Left colon (tissue), 2 donors: ENCODE measurements at regions not wholly inside any gene's neighbourhood (a gene's known extent, or its start where the extent isn't known, plus 50 kb on each side); places are given as distances from the start of the nearest gene placed in this dataset.

Source experiments
- ATAC-seq: fragments of 200-7000 bp; cut with Tn5 transposase; one replicate; pipeline ENCODE4 v1.9.1; 2020; ENCODE audit warnings: mild to moderate bottlenecking, moderate library complexity
- DNase-seq, 2 donors: peaks; one replicate each; pipeline ENCODE4 v3.0.0-alpha.2; 2020
- intact Hi-C, 2 donors: fragments of 100-400 bp; cut with DNase I in 1 of 2; cut with micrococcal nuclease in 1 of 2; formaldehyde crosslinking; loops; one replicate each; pipeline versions ENCODE4 v1.11.2 to v1.14.0; 2022; cut with DNase I, micrococcal nuclease
- donor health status: DM: no; HTN: no; CAD: no.
- donor health status: DM: yes; HTN: yes; CAD: no.

- ATAC-seq: peak; percentile 64
- intact Hi-C loops: no loop called here
- peak in 1 of 2 donors; percentile 31 for DNase-seq
Observed at GRCh38 chr7:33698692-33699128, 206.6 kb upstream of the BMPER start.

- intact Hi-C loops: no loop called here
- ATAC-seq: peak; percentile 90
- peak; percentile 38 to 41 for DNase-seq
Observed at GRCh38 chr7:33700001-33700899, 205.1 kb upstream of the BMPER start.

DNA sequence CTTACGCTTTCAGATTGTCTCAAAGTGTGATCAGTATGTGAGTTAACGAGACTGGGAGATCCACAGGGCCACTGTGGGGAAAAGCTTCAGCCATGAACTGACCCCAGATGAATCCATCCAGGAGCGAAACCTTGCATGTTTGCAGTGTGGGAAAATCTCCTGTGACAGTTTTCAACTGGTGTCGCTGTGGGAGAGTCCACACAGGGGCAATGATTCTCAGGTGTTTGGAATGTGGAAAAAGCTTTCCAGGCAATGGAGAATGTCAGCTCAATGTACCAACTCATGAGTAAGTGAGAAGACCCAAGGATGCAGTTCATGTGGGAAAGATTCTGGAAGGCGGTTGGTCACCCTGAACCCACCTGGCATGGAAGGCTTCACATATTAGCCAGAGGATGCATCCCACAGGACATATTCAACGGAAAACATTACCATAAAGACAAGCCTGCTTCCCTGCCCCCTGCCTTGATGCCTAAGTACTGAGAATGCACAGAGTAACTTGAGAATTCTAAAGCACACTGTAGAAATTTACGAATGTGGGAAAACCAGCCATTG, 204.1 kb upstream of the BMPER start:
- DNase-seq (no peak), ATAC-seq (no peak)
- intact Hi-C loops: no loop called here

- DNase-seq (no peak), ATAC-seq (no peak)
- intact Hi-C loops: no loop called here
Observed at GRCh38 chr7:33701927-33702326, 203.4 kb upstream of the BMPER start.

DNA sequence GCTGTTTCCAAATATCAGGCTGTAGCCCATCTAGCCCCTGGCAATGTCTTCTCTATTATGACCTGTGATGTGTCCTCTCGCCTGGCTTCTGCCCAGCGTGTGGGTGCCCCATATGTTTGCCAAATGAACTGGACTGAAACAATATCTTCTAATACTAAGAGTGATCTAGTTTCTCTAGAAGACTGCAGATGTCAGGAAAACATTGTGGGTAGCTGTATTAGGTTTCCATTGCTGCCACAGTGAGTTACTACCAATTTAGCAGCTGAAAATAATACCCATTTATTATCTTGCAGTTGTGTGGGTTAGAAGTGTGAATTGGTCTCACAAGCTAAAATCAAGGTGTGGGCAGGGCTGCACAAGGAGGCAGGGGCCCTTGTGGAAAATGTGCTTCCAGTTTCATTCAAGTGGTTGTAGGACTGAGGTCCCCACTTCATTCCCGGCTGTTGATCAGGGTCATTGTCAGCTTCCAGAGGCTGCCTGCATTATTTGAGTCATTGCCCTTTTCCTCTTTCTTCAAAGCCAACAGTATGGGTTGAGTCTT, 202.8 kb upstream of the BMPER start:
- DNase-seq (no peak), ATAC-seq (no peak)
- intact Hi-C loops: no loop called here

- ATAC-seq: no peak
- DNase-seq: no peak
- intact Hi-C loops: no loop called here
Observed at GRCh38 chr7:33705333-33705833, 200.0 kb upstream of the BMPER start.

DNA sequence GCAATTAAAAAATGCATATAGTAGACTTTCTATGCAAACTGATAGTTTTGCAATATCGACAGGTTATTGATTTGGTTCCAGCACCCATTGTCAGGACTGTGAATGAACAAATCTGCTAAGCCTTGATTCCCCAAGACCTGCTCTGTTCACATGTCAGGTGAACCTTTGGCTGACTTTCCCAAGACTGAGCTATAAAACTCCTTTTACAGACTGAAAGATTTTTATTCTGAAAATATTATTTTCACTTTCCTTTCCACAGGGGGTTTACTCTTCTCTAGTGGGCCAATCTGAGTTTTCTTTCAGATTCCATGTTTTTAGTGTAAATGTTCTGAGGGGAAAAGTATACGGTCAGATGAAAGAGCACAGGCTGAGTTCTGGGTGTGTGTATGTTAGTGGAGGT, 199.2 kb upstream of the BMPER start:
- intact Hi-C loops: no loop called here
- DNase-seq (no peak), ATAC-seq (no peak)

DNA sequence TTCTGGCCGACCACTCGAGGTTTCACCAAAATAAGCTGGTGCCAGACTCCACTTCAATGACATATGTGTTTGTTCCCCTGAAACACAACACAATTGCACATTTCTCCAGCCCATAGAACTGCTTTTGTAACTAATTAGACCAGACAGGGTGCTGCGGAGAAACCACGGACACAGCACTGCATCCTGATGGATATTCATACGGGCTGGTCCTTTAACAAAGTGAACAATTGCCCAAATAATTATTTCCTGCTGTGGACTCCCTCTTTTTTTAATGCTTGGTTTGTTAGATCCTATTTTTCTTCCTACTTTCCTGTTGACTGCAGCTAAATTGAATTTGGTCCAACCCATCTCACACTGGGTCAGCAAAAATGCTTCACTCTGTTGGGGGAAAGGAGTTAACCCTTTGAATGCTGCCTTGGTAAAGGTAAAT, 198.6 kb upstream of the BMPER start:
- DNase-seq: no peak
- intact Hi-C loops: no loop called here

DNA sequence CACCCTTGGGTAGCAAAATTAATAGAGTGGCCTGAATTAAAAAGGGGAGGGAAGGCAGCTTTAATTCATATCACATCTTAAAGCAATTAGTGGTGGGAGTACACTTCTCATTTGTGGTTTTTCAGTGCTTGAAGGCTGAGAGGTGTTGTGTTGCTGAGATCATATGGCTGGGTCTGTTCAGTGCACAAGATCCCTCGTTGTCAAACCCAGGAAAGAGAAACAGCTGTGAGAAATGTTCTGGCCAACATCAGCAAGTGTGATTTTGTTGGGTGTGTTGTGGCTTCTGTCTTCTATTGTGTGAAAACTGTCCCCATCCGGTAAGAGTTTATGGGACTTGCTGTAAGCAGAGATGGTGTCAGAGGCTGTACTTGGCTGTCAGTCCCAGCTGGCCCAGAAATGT, 197.9 kb upstream of the BMPER start:
- intact Hi-C loops: no loop called here
- ATAC-seq: no peak

More for the DNA sequence above, 198.6 kb upstream of the BMPER start:
- ATAC-seq: no peak

GRCh38 chr7:33710608-33711007, 194.7 kb upstream of the BMPER start:
- no peak for ATAC-seq
- no peak for DNase-seq

More for the DNA sequence above, 197.9 kb upstream of the BMPER start:
- DNase-seq: no peak

DNA sequence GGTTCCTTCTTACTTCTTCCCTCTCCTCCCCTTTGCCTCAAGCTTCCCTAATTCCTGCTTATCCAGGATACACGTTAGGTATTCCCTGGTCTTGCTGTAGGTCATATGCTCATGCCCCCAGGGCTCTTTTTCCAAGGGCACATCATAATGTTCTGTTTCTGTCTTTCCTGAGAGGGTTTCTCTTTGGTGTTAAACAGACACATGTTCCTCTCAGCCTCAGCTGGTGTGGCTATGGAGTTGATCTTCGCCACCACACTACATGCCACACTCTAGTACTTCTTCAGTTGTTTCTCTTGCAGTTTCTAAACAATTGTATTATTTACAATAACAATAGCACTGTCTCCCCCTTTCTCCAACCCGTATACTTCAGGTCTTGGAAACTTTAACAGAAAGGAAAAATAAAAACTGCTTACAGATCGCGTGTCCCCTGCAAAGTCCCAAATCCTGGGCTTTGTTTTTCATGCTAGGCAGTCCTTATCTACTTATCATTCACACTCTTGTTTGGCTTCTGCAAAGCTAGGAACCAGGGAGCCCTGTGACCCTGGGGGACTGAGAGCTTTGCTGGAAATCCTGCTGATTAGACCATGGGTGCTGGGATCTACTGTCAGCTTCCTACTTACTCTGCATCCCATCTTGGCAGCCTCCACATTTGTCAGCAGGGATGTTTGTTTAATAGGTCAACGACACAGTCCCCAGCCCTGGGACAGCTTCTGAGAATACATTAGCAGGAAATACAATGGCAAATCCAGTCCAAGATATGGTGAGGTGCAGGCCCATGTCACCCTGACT, 193.9 kb upstream of the BMPER start:
- no peak for DNase-seq
- ATAC-seq: no peak
- intact Hi-C loops: no loop called here

More at GRCh38 chr7:33710608-33711007, 194.7 kb upstream of the BMPER start:
- intact Hi-C loops: no loop called here

DNA sequence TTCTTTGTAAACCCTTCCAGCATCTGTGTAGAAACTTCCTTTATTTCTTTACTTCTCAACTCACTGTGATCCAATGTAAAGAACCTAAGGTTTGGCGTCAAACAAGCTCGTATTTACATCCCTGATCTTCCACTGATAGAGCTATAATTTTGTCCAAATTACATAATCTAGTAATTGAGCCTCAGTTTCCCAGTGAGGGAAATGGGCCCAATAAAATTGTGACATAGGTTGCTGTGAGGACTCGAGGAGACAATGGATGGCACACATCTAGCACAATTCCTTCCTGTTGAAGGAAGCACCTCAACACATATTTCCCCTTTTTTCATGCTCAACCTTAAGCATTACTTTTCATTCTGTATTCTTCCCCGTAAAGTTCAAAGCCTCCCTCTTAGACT, 193.3 kb upstream of the BMPER start:
- intact Hi-C loops: no loop called here

DNA sequence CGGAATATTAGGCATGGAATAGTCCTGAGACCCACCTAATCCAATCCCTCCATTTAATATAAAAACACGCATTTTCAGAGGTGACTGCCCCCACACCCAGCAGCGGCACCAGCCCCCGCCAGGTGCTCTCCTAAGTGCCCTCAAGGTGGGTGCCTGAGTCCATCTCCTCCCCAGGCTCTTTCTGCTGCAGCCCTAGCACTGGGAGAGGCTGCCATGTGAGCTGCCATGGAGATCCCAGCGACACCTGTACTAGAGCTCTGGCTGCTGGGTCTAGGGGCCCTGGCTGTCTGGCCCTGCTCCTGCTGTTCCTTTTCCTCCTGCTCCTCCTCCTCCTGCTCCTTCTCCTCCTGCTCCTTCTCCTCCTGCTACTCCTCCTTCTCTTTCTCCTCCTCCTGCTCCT, 191.1 kb upstream of the BMPER start:
- intact Hi-C loops: no loop called here

More for the DNA sequence above, 193.3 kb upstream of the BMPER start:
- DNase-seq (no peak), ATAC-seq (no peak)

DNA sequence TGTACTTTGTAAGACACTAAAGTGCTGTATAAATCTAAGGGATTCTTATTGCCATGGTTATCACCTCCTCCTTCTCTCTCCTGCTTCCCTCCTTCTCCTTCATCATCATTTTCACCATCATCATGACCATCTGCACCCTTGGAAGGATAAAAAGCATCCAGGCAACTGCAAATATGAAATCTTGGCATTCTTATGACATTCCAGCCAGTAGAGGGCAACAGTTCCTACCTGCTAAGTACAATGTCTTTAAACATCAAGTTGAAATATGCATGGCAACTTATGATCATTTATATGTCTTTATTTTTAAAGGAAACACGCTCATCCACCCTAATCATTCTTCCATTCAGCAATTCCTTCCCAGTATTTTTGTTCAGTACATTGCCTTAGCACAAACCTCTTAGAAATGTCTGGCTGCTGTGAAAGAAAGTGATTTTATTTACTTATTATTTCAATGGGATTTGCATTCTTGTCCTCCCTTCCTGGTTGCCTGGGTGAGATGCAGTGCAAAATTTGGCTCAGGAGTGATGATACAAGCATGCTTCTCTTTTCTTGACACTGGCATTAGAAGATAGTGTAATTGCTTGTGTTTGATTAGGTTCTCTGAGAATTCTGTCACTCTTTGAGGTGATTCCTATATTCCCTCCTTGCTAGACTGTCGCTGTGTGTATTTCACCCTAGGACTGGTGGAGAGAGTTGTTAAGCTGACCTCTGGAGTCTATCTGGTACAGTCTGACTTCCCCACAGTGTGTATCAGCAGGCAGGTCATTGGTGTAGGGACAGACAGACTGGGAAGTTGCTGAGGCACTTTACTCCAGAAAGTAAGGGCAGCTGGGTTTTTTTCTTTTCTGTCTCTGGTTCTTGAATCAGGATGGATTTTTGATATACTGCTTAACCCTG, 188.5 kb upstream of the BMPER start:
- intact Hi-C loops: no loop called here
- ATAC-seq: peak; percentile 70
- no peak for DNase-seq

More for the DNA sequence above, 191.1 kb upstream of the BMPER start:
- ATAC-seq (no peak), DNase-seq (no peak)

DNA sequence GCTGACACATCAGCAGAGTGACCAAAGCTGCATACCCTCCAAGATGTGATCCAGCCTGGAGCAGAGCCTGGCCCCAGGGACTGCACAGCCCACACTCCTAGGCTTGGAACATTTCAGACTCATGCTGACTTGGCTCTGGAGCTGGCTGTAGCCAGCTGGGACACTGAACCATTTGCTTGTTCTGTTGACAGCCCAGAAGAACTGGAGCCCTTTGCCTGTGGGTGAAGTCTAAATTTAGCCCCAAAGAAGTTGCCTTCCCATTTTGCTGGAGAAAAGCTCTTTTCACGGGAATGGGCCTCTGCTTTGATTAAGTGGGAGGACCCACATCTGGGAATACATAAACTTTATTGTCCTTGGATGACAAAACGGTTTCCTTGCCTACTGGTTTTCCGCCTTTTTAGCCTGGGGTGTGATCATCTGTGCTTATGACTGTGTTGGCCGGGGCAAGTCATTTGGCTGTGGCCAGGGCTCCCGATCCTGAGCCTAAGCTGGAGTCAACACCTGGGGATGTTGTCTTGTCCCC, 186.2 kb upstream of the BMPER start:
- intact Hi-C loops: no loop called here
- DNase-seq (no peak), ATAC-seq (no peak)

DNA sequence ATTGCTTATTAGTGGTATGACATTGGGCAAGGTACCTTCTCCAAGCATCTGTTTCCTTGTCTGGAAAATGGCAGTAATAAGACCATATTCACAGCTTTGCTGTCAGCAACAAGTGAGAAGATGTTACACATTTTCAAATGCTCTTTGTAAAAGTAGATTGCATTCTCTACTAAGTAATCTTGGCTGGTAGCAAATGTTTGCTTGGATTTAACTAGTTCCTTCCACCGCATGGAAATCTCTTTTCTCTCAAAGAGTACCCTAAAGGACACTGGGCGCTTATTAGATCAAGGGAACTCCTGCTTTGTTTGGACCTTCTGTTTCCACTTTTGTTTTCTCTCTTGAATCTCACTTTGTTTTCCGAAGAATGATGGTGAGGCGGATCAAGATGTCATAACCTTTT, 185.2 kb upstream of the BMPER start:
- DNase-seq (no peak), ATAC-seq (no peak)
- intact Hi-C loops: no loop called here

- ATAC-seq: no peak
- intact Hi-C loops: no loop called here
Observed at GRCh38 chr7:33720870-33721269, 184.5 kb upstream of the BMPER start.

DNA sequence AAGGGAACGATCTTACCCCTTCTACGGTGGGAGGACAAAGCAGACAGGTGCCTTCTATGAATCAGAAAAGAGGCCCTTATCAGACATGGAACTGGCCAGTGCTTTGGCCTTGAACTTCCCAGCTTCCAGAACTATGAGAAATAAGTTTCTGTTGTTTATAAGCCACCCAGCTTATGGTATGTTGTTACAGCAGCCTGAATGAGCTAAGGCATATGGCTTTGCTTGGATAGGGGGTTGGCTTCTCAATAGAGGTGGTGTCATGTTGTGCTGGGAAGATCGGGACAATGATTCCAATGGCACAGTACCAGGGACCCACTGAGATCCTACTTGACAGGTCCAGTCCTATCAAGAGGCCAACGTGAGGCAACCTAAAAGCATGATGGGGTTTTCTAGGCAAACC, 183.4 kb upstream of the BMPER start:
- no peak for ATAC-seq
- intact Hi-C loops: no loop called here
- no peak for DNase-seq

More at GRCh38 chr7:33720870-33721269, 184.5 kb upstream of the BMPER start:
- no peak for DNase-seq
